LHCN-M2 (cell line): ENCODE measurements at regions not wholly inside any gene's neighbourhood (a gene's known extent, or its start where the extent isn't known, plus 50 kb on each side); places are given as distances from the start of the nearest gene placed in this dataset.

ENCODE experiments used
- DNase-seq: peaks from one replicate; pipeline ENCODE4 v3.0.0-alpha.2; 2012; ENCODE audit warnings: low read depth

GRCh38 chr13:106383791-106384190 lies 151.7 kb downstream of the EFNB2 start:
- DNase-seq = no peak

GRCh38 chr13:106382534-106382933 lies 152.9 kb downstream of the EFNB2 start:
- DNase-seq = no peak

- no peak for DNase-seq
These were observed 154.4 kb downstream of the EFNB2 start for GRCh38 chr13:106381091-106381490.

GRCh38 chr13:106377931-106378662 lies 157.4 kb downstream of the EFNB2 start:
- no peak for DNase-seq

- DNase-seq = no peak
These were observed 158.1 kb downstream of the EFNB2 start for GRCh38 chr13:106377341-106377740.

- DNase-seq = peak; percentile 81
These were observed 158.9 kb downstream of the EFNB2 start for GRCh38 chr13:106376401-106377112.

GRCh38 chr13:106375085-106375484 lies 160.4 kb downstream of the EFNB2 start:
- no peak for DNase-seq

- no peak for DNase-seq
These were observed 160.8 kb downstream of the EFNB2 start for GRCh38 chr13:106374631-106375030.

GRCh38 chr13:106373989-106374572 lies 161.4 kb downstream of the EFNB2 start:
- no peak for DNase-seq

GRCh38 chr13:106373304-106373988 lies 162.0 kb downstream of the EFNB2 start:
- DNase-seq = no peak

GRCh38 chr13:106372199-106373155 lies 163.0 kb downstream of the EFNB2 start:
- peak; percentile 19 for DNase-seq

GRCh38 chr13:106371024-106371423 lies 164.4 kb downstream of the EFNB2 start:
- DNase-seq = no peak

- DNase-seq = peak; percentile 19
These were observed 165.6 kb downstream of the EFNB2 start for GRCh38 chr13:106369858-106370257.

GRCh38 chr13:106369091-106369490 lies 166.4 kb downstream of the EFNB2 start:
- no peak for DNase-seq

- DNase-seq = no peak
These were observed 168.0 kb downstream of the EFNB2 start for GRCh38 chr13:106367361-106367971.

GRCh38 chr13:106362707-106363106 lies 172.8 kb downstream of the EFNB2 start:
- no peak for DNase-seq

GRCh38 chr13:106361621-106362020 lies 173.8 kb downstream of the EFNB2 start:
- no peak for DNase-seq

- peak; percentile 51 for DNase-seq
These were observed 178.3 kb downstream of the EFNB2 start for GRCh38 chr13:106357198-106357597.

GRCh38 chr13:106355866-106356265 lies 179.6 kb downstream of the EFNB2 start:
- DNase-seq = no peak

GRCh38 chr13:106354961-106355360 lies 180.5 kb downstream of the EFNB2 start:
- DNase-seq = no peak

- DNase-seq = no peak
These were observed 182.6 kb downstream of the EFNB2 start for GRCh38 chr13:106352850-106353249.
